ENCODE measurements at regions not wholly inside any gene's neighbourhood (a gene's known extent, or its start where the extent isn't known, plus 50 kb on each side); places are given as distances from the start of the nearest gene placed in this dataset.
"Not testable (repeated sequence)": the region's sequence is repeated elsewhere in the genome, so short reads cannot be mapped to it uniquely, and the experiment has no call there.

DNA sequence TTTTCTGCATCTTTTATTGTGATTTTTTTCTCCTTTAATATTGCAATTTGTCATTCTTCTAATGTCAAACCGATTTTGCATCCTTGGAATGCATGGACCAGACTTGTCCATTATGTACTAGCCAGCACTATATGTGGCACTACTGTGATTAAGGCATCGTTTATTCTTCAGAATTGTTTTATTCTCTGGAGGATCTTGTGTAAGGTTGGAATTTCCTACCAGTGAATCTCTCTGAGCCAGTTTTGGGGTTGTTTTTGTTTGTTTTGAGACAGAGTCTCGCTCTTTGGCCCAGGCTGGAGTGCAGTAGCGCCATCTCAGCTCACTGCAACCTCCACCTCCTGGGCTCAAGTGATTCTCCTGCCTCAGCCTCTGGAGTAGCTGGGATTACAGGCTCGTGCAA is 58.5 kb downstream of the IGLL5 start:
- DNase-seq, result no peak

DNA sequence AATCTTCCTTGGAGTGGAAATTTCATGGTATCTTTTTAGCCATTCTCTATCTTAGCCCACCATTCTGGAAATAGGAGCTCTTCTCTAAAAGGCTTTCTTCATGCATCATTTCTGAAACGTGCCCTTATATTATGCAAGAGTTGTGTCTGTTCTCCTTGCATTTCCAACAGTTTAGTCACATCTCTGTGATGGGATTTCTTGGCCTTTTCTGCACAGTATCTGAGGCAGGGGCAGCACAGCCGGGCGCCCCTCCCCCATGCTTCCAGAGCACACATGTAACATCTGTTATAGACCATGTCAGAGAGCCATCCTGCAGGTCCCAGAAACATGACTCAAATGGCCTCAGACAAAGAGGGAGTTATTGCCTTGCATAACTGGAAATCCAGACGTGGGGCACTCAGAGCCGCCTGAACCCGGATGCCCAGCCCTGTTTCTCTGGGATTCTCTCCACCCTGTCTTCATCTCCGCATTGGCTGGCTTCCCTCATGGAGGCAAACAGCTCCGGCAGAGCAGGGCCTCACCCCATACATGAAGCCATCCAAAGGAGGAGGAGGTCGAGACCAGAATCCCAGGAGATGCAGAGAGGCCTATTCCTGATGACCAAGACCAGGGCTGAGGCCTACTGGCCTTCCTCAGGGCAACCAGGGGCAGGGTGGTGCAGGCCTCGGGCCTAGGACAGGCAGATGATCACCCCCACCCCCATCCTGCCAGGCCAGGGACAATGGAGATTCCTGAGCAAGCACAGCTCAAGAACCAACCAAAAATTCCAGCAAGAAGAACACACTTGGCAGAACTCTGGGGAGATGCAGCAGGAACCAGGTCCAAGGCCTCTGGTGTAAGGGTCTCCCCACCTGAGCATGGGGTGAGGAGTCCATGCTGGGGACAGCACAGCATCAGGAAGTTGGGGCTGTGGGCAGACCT is 61.3 kb downstream of the IGLL5 start:
- no peak for DNase-seq

DNA sequence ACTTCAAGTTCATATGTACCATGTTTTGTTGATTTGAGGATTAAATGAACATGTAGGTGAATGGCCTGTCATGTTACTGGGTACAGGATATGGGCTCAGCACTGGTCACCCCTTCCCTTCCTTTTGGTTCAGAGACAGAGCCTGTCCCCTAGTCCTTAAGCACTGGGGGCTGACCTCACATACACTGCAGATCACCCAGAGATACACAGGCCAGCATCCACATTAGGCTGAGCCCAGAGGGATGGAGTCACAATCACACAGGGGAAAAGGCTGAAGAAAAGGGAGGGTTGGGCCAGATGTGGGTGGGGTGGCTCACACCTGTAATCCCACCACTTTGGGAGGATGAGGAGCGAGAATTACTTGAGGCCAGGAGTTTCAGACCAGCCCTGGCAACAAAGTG is 62.3 kb downstream of the IGLL5 start:
- DNase-seq, result no peak

DNA sequence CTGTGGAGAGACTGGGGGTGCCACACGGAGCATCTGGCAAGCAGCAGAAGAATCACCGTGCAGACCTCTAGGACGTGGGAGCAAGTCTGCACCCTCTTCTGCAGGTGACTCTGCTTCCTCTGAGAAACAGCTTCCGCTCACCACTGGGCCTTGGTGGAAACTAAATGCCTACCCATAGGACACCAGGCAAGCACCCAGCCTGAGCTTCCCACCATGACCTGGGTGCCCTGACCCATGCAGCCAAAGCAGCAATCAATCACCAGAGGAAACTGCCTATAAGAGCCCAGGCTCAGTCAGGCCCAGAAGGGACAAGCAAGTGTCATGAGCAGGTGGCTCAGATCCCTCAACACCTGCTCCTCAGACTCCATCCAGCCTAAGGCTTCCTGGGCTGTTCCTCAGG is 63.4 kb downstream of the IGLL5 start:
- DNase-seq, result no peak

DNA sequence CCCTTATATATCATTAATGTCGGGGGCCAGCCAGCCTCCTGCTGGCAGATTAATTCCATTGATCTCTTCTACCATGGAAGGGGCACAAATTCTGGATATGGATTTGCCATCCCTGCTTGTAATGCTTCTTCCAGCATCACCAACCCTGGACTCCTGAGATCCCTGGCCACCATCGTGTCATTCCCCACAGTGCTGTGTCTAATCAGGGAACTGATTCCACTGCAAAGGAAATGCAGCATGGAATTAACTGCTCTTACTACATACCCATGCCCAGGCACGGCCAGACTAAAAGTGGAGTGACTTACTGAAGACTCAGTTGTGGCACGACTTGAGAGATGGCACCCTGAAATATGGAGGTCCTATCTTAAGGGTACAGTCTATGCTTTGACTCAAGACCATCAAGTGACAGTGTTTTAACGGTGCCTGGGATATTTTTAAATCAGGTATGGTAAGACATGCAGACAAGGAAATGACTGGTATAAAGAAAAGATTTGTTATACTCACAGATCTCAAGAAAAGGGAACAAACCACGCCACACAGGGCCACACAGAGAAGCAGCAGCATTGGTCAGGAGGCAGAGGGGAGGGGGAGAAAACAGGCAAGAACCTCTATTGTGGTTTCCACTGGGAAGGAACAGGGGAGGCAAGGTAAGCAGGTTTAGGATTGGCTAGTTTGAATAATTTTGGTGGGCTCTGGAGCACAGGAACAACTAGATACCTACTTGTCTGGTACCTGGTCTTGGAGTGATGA is 65.1 kb downstream of the IGLL5 start:
- no peak for DNase-seq

DNA sequence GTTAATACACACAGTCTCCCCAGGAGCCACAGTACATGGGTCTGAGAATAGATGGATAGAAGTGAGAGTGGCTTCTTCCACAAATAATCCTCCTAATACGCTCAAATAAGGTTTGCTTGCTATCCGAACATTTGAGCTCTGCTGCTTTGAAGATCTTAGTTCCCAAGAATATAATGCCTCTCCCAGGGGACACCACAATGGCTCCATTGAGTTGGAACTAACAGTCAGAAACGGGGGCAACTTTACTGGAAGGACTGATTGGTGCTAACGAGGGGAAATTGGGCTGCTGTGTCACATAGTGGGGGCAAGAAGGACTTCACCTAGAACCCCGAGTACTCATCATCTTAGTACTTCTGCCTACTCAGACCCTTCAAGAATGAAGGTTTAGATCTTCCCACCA is 66.2 kb downstream of the IGLL5 start:
- no peak for DNase-seq

DNA sequence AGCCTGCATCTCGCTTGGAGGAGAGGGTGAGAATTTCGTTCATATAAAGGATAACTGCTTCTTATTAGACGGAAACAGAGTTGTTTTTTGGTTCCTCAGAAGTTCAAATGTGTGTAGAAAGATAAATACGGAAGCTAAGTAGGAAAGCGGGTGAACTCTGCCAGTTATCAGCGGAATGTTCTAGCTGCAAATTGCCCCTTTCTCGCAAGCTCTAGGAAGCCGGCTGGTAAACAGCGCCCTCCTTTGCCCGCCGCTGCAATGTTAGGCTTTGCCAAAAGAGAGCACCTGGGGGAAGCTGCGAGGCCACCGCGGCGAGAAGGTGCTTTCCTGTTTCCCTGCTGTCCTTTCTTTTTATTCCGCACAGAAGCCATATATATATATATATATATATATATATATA is 67.0 kb downstream of the IGLL5 start:
- DNase-seq, result no peak

DNA sequence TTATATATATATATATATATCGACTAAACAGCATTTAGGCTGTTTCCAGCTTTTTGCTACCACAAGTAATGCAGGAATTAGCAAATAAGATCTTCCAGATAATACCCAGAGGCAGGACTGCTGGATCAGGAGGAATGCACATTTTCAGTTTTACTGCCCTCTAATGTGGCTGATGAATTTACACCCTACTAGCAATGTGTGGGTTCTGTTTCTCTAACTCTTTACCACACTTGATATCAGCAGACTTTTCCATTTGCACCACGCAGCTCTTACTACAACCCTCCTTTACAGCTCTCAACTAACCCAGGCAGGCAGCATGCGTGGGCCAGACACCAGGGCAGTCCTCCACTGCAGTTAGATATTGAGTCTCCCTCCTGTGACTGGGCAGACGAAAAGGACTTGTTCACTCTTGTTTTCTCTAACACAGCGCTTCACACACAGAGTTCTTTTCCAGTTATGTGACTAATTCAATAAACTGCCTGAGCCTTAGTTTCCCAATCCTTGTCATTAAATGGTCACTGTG is 67.7 kb downstream of the IGLL5 start:
- no peak for DNase-seq

DNA sequence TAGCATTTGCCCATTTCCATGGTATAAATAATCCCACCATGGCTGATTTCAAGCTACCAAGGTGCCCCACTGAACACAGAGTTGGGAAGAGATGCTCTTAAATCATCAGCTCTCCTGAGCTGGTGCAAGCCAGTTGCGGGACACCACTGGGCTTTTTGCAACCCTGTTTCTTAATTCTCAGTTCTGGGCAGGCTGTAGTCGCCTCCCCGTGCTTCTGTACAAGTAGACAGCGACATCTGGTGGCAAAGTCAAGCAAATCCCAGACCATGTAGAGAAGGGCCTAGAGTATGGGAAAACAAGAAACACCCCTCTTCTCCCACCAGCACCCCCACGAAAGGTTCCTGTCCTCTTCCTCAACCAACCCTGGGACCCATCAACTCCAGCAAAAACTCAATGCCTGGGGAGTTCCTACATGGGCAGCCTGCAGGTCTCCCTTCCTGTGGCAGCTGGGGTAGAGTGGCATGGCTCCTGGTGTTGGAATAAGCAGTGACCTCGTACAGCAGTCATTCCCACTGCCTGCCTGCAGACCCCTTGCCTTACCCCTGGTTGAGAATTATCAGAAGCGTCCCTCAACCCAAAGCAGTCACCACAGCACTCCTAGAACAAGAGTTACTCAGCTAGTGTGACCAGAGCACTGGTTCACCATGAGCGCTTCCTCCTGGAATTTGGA is 68.4 kb downstream of the IGLL5 start:
- peak; percentile 53 for DNase-seq

DNA sequence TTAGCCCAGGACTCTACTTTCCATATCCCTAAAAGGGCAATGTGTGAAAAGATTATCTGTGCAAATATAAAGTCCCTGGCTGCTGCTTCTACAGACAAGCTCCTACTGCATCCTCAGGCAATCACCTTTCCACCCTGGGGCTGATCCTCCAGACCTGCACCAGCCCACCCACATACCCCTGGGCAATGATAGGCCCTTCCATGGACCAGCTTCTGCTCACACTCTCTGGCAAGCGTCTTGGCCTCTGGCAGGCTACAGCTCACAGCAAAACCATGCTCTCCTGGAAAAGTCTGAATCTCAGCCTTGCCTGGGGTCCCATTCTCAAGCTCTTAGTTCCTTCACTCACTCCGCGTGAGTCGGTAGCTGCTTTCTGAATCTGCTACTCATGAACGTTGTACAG is 69.5 kb downstream of the IGLL5 start:
- DNase-seq, result no peak

DNA sequence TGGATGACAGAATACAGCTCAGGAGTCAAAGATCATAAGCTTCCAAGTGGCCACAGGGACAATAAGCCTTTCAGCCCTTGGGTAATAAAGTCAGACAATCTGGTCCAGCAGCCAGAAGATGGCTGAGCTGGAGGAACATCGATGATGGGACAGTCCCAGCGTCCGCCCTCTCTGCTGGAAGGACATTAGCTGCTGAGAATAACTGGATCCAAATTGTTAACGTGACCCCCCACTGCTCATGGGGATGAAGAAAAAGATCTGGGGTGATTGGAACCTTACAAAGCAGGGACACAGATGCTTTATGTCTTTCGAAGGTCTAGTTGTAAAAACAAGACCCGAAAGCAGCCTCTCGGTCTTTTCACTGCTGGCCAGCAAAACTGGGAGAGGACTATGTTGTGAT is 71.0 kb downstream of the IGLL5 start:
- DNase-seq, result no peak

DNA sequence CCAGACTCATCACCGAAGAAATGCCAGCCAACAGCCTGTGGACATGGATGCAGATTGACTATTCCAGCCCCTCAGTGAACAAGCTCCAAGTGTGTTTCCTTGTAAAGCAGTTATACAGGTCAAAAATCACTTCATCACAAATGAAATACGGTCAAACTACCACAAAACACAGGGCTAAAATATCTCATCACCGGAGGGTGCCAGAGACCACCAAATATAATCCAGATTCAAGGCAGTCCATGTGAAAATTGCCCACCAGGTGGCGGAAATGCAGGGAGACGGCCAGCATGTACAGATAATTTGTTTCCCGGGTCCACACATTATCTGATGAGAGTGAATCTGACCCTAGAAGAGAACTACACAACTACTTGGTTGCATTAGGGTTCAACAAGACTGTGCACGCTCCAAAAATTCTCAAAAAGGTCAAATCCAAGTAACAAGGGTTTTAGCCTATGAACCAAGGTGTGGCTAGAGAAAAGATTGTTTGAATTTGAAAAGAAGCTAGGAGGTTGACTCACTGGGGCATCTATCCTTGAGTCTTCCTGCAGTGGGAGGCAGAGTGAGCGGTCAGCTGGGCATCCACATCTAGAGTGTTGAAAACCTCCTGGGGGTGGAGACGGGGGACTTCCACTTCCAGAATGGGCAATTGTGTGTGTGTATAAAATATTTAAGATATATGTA is 71.7 kb downstream of the IGLL5 start:
- DNase-seq, result no peak

DNA sequence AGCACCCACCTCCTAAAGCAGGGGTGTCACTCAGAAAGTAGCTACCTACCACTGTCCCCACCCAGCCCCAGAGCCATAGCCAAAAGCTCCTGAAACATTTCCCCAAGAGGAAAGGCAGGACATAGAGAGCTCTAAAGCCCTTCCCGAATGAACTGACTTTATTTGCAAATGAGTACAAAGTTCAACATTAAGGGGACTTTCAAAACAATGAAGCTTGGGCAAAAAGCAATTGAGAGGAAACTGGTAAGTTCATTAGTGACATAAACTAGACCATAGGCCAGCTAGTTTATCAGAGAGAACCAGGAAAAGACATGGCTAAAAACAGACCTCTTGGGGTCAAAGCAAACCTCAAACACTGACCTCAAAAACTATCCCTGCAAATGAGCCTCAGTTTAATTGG is 72.7 kb downstream of the IGLL5 start:
- DNase-seq, result no peak

DNA sequence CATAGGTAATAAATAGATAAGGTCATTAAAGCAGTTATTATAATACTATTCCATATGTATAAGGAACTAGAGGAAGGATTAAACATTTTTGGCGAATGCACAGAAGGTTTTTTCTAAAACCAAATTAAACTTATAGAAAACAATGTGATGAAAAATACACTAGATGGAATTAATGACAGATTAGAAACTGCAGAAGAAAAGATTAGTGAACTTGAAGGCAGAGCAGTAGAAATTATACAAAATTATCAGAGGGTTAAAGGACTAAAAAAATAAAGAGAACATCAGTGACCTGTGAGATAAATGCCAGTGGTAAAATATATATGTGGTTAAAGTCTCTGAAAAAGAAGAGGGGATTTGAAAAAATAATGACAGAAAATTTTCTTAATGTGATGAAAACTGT is 74.0 kb downstream of the IGLL5 start:
- DNase-seq, result no peak

DNA sequence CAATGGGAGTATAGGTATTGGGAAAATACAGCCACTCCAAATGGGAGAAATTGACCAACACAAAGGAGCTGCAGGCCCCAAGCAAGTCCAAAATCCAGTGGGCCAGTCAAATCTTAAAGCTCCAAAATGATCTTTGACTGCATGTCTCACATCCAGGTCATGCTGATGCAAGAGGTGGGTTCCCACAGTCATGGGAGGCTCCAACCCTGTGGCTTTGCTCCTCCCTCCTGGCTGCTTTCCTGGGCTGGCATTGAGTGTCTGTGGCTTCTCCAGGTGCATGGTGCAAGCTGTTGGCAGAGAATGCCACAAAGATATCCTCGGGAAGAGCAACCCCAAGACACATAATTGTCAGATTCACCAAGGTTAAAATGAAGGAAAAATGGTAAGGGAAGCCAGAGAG is 80.8 kb downstream of the IGLL5 start:
- DNase-seq, result no peak

DNA sequence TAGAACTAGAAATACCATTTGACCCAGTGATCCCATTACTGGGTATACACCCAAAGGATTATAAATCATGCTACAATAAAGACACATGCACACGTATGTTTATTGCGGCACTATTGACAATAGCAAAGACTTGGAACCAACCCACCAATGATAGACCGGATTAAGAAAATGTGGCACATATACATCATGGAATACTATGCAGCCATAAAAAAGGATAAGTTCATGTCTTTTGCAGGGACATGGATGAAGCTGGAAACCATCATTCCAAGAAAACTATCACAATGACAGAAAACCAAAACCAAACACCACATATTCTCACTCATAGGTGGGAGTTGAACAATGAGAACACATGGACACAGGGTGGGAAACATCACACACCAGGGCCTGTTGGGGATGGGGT is 85.0 kb downstream of the IGLL5 start:
- not testable (repeated sequence) for DNase-seq

DNA sequence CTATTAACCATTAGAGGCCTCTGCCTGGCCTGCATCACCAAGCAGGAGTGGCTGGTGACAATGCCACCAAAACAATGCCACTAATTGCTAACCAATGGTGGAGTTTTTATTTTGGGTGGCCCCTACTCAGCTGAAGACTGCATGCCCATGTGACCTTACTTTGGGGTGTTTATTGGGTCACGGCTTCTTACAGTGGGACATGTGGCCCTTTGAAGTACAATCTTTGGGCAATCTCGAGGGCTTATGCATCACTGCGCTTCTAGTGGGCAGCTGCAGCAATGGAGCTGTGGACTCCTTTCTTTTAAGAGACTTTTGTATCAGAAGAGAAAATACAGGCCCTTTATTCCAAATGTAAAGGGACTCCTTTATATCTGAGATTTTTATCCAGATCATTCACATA is 85.7 kb downstream of the IGLL5 start:
- DNase-seq, result no peak

DNA sequence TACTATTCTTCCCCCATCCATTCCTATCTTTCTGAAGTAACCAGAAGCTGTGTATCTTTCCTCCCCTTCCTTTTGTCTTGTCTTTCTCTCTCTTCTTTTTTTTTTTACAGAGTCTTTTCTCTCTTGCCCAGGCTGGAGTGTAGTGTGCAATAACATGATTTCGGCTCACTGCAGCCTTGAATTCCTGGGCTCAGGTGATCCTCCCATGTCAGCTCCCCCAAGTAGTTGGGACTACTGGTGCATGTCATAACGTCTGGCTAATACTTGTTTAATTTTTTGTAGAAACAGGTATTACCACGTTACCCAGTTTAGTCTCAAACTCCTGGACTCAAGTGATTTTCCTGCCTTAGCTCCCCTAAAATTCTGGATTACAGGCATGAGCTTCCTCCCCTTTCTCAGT is 86.5 kb downstream of the IGLL5 start:
- DNase-seq, result no peak

DNA sequence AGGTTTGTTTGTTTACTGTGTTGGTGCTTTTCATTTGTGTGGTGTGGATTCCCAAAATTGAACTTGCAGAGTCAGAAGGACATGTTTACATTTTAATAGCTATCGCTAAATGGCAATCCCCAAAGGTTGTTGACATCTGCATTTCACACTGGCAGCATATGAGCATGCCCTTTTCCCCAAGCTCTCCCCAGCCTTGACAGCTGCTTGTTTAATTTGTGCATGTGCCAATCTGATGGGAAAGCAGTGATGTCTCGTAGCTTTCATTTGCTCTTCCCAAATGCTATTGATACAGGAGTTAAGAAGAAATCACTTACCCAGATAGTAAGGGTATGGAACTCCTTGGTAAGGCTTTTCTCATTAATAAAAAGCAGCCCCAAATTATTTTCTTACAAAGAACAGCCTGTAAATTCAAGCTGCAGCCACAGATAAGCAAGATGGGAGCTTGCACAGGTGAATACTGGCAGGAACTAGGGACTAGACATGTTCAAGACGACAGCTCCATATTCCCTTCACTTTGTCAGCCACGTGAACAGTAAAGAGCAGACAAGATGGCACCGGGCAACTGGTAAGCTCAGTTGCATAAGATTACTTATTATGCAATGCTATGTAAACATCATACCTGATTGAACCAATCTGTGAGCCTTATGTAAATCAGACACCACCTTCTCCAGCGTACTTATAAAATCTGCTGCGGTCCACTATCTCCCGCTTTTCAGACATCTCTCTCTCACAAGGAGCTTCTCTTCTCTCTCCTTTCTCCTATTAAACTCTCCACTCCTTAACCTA is 87.4 kb downstream of the IGLL5 start:
- no peak for DNase-seq

DNA sequence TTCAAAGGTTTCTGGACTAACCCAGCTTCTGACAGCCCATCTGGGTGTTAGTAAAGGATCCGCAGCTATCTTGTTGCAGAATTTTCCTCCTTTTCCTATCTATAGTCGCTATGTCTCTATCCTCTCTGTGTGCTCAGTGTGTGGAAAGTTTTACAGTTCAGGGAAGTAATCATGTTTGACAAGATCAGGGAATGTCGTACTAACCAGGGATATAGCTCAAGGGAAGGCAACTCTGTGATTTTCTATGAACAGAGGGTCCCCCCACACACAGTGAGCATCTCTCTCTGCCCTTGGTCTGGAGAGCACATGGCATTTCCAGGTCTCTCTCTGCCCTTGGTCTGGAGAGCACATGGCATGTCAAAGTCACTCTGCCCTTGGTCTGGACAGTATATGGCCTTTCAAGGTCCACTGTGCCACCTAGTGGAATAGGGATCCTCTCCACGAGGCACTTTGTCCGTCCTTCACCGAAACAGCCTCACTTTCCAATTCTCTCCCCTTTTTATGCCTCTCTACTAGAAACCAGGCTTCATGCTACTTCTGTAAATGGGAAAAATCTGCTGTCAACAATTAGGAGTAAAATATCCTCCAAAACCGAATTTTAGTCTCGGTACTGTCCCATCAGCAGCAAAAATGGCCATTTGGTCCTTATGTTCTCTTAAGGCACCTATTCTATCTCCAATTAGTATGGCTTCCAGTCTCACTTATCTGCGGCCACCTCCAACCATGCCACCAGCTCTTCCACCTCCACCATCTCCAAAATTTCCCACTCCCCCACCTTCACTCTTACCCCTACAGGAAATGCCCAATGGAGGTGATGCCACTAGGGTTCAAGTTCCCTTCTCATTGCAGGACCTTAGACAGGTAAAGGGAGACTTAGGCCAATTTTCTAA is 88.7 kb downstream of the IGLL5 start:
- DNase-seq, result no peak
